Astrocyte of the cerebellum (primary cell): ENCODE measurements at regions not wholly inside any gene's neighbourhood (a gene's known extent, or its start where the extent isn't known, plus 50 kb on each side); places are given as distances from the start of the nearest gene placed in this dataset.

Experiments used
- DNase-seq: peaks from one replicate; pipeline ENCODE4 v3.0.0-alpha.2; 2011; ENCODE audit warnings: low read depth
- H3K4me3 ChIP-seq: 2 replicates; pipeline ENCODE4 v1.5.1; 2011; ENCODE audit warnings: mild to moderate bottlenecking, low read depth, low read length, moderate library complexity
- in situ Hi-C: cut with HindIII; loops from 2 replicates; pipeline ENCODE4 v1.10.0; 2017; ENCODE audit warnings: low sequenced_read_pairs
- TF ChIP-seq, protein P1 (sequence below): IDR thresholded peaks from 2 replicates; pipeline ENCODE4 v1.5.1; 2012; ENCODE audit warnings: low read length, low read depth, moderate library complexity, mild to moderate bottlenecking; ENCODE audit errors: missing control alignments

DNA sequence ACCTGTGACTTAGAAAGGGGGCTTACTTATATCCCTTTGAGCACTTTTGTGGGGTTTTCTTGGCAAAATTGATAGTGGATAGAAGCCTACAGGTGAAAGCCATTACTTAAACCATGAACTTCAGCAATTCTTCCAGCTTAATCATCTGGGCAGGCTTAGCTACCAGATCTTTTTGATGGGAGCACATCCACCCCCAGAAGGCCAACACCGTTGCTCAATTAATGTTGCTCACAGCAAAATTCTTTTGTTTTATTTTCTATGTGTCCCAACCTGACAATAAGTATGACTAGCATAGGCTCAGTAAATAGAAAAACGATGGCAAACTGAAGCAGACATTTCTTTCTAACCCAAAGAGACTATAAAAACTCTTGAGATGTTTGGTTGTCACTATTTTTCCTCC is 269.4 kb upstream of the TCF4 start:
- no peak overlapping the region for H3K4me3 ChIP-seq
- TF ChIP-seq, protein P1, sequence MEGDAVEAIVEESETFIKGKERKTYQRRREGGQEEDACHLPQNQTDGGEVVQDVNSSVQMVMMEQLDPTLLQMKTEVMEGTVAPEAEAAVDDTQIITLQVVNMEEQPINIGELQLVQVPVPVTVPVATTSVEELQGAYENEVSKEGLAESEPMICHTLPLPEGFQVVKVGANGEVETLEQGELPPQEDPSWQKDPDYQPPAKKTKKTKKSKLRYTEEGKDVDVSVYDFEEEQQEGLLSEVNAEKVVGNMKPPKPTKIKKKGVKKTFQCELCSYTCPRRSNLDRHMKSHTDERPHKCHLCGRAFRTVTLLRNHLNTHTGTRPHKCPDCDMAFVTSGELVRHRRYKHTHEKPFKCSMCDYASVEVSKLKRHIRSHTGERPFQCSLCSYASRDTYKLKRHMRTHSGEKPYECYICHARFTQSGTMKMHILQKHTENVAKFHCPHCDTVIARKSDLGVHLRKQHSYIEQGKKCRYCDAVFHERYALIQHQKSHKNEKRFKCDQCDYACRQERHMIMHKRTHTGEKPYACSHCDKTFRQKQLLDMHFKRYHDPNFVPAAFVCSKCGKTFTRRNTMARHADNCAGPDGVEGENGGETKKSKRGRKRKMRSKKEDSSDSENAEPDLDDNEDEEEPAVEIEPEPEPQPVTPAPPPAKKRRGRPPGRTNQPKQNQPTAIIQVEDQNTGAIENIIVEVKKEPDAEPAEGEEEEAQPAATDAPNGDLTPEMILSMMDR, result no peak
- DNase-seq, result no peak
- in situ Hi-C loops, result no loop called here

DNA sequence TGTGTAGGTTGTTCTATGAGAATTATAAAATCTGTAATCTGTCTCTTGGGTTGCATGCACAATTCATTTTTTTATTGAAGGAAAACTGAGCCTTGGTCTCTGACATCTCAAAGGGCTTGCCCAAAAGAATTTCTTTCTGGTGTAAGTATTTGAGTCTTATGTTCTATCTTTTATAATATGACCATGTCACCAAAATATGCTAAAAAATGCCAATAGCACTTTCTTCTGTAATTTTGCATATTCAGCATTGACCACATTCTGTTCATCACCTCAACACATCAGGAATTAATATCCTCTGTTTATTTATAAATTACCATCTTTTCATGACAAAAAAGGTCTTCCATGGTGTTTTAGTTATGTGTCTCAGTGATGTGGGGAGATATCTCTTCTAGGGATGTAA is 268.7 kb upstream of the TCF4 start:
- no peak for DNase-seq
- in situ Hi-C loops, result no loop called here
- TF ChIP-seq, protein P1, result no peak
- no peak overlapping the region for H3K4me3 ChIP-seq

DNA sequence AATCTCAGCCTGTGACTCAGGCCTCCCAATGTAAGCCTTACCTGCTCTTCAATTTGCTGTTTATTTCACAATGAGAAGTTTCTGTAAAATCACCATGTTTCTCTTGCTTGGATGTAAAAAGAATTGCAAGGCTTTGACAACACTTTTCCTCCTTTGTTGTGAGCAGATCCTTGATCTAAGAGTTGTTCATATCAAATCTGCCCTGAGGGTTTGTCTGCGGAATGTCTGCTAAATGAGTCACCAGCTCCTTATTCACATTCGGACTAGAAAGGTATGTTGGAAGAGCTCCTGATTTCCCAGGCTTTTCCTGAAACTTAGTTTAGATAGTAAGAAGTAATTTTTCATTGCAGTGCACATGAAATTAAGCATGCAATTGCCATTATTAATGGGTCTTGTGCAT is 268.2 kb upstream of the TCF4 start:
- in situ Hi-C loops, result no loop called here
- H3K4me3 ChIP-seq, result no peak overlapping the region
- TF ChIP-seq, protein P1, result no peak
- peak; percentile 86 for DNase-seq

DNA sequence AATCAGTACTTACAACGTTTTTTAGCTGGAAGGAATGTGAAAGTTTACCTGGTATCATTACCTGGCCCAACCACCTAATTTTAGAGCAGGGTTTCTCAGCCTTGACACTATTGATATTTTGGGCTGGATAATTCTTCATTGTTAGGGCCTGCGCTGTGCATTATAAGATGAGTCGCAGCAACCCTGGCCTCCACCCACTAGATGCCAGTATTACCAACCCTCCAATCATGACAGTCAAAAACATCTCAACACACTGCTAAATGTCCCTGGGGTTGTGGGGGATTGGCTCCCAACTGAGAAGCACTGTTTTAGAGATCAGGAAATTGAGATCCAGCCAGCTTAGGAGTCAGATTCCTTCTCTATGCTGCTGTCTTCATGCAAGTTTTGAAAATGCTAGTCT is 265.3 kb upstream of the TCF4 start:
- no peak for DNase-seq
- TF ChIP-seq, protein P1, result no peak
- no peak overlapping the region for H3K4me3 ChIP-seq
- in situ Hi-C loops, result no loop called here

DNA sequence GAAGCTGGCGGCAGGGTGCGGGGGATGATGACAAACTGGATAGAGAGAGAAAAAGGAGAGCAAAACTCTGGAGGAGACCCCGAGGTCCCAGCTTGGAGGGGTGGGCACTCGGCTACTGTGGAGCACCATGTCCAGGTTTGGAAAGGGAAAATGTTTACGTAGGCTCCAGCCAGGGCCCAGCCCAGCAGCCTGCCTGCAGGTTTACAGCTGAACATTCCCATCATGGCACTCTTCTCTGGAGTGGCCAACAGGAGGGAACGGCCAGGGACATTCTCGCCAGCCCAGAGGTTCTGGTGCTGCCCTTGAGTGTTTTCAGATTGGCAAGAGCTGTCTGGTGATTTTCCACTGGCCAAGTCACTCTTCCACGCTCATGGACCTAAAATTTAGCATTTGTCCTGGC is 262.9 kb upstream of the TCF4 start:
- DNase-seq, result no peak
- H3K4me3 ChIP-seq, result no peak overlapping the region
- in situ Hi-C loops, result no loop called here
- TF ChIP-seq, protein P1, result no peak

DNA sequence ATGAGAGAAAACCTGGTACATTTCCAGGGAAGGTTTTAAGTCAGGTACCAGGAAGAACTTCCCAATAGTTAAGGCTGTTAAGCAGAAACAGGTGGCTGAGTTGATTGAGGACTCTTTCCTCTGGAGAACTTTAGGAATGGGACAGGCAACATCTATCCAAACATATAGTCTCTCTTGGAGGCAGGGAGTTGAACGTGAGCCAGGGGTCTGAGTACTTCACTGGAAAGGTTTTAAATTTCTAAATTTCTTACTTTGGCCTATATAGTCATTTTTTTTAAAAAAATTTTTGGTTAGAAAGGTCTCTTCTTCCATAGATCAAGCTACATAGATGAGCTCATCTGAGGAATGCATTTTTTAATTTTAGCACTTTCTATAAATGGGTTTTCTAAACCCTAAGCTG is 261.4 kb upstream of the TCF4 start:
- TF ChIP-seq, protein P1, result no peak
- in situ Hi-C loops, result no loop called here
- no peak overlapping the region for H3K4me3 ChIP-seq
- DNase-seq, result no peak

DNA sequence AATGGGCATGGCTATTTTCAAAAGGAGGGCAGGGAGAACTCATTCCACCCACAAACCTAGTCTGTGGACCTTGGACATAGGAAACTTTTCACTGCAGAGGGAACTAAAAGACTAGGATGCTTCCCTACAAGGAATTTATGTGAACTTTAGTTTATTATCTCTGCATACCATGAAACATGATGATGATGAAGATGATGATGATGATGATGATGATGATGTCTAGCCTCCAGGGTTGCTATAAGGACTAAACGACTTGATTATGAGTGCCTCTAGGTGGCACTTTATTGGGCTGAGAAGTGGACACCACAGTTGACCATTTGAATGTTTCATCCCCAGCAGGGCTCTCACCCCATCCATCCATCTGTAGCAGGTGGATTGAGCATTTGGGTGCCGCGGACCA is 260.0 kb upstream of the TCF4 start:
- TF ChIP-seq, protein P1, result no peak
- H3K4me3 ChIP-seq, result no peak overlapping the region
- no peak for DNase-seq
- in situ Hi-C loops, result no loop called here
